T-helper 2 cell treated with Interferon-gamma antibody and Interleukin-4, amounts not matched to agents 5 μg/mL and 100 μg/mL, for 36 hours (primary cell): ENCODE measurements at regions not wholly inside any gene's neighbourhood (a gene's known extent, or its start where the extent isn't known, plus 50 kb on each side); places are given as distances from the start of the nearest gene placed in this dataset.
"Not testable (repeated sequence)": the region's sequence is repeated elsewhere in the genome, so short reads cannot be mapped to it uniquely, and the experiment has no call there.

Experiments
- DNase-seq: peaks from one replicate; pipeline ENCODE4 v3.0.0; 2021; ENCODE audit warnings: low spot score
- H3K27ac Mint-ChIP-seq: one replicate; pipeline ENCODE4 v1.8.0; 2021; ENCODE audit warnings: mild to moderate bottlenecking, mixed read lengths
- H3K27me3 Mint-ChIP-seq: one replicate; pipeline ENCODE4 v1.8.0; 2021; ENCODE audit warnings: low read depth, mixed read lengths
- H3K36me3 Mint-ChIP-seq: one replicate; pipeline ENCODE4 v1.8.0; 2021; ENCODE audit warnings: low read depth, mixed read lengths
- H3K4me1 Mint-ChIP-seq: one replicate; pipeline ENCODE4 v1.8.0; 2021; ENCODE audit warnings: low read depth, mixed read lengths
- H3K4me3 Mint-ChIP-seq: one replicate; pipeline ENCODE4 v1.8.0; 2022; ENCODE audit warnings: mild to moderate bottlenecking, moderate library complexity, mixed read lengths
- H3K9me3 Mint-ChIP-seq: one replicate; pipeline ENCODE4 v1.8.0; 2021; ENCODE audit warnings: mixed read lengths

- H3K27ac Mint-ChIP-seq, result no peak overlapping the region
- peaks cover 9% of the 10 kb centered on the region for H3K4me1 Mint-ChIP-seq
- H3K9me3 Mint-ChIP-seq, result no peaks in the 10 kb centered on the region
- peaks cover 10% of the 10 kb centered on the region for H3K27me3 Mint-ChIP-seq
- H3K36me3 Mint-ChIP-seq, result no peaks in the 10 kb centered on the region
- no peak for DNase-seq
- H3K4me3 Mint-ChIP-seq, result no peak overlapping the region
Observed at GRCh38 chr1:204760350-204760749, 74.8 kb upstream of the LRRN2 start.

DNA sequence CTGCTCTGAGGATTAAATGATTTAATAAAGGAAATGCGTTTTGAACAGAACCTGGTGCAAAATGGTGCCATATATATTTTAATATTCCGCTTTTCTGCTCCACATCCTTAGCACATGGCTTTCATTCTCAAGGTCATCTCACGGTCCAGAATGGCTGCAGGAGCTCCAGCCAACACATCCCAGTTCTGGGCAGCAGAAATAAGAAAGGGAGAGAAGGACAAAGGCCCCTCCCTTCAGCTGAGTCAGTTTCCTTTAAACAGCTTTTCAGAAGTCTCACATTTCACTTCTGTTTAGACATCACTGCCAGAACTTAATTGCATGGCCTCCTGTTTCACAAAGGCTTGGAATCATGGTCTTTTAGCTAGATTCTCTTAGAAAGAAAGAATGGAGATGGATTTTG, 75.2 kb upstream of the LRRN2 start:
- Mint-ChIP-seq H3K27me3 (peaks cover 13% of the 10 kb centered on the region), H3K36me3 (no peaks in the 10 kb centered on the region), H3K4me1 (peaks cover 9% of the 10 kb centered on the region), H3K4me3 (no peak overlapping the region), H3K27ac (no peak overlapping the region), H3K9me3 (no peaks in the 10 kb centered on the region)
- no peak for DNase-seq

DNA sequence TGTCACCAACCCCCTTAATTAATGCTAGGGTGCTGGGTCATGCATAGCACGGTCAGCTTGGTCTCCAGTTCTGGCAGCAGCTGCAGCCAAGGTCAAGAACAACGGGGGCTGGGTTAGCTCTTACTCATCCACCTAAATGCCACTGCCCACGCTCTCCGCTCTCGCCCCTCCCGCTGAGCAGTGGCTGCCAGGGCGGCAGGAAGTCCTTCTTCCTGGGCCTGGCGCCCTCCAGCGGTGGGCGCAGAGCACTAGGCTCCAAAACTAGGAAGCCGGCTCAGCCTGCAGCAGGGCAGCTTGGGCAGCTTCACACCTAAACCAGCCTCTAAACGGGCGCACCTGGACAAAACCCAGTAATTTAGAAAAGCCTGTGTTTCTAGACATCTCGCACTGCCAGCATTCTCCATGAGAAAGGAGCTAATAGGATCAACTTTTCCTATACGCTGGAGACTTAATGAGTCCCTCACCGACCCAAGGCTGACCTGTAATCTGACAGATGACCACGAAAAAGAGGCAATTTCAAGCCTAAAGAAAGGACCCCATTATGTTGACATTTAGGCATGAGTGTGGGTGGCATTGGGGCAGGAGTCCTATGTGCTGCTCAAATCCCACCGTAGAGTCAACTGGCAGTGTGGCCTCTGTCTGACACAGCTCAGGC, 78.4 kb upstream of the LRRN2 start:
- Mint-ChIP-seq H3K27me3 (peaks cover 32% of the 10 kb centered on the region), H3K9me3 (no peaks in the 10 kb centered on the region), H3K4me1 (peaks cover 8% of the 10 kb centered on the region), H3K27ac (peak overlapping the region; percentile 14), H3K36me3 (no peaks in the 10 kb centered on the region), H3K4me3 (peak overlapping the region; percentile 73)
- peak; percentile 84 for DNase-seq

GRCh38 chr1:204769997-204770396, 84.5 kb upstream of the LRRN2 start:
- Mint-ChIP-seq H3K36me3 (no peaks in the 10 kb centered on the region), H3K4me3 (no peak overlapping the region), H3K9me3 (no peaks in the 10 kb centered on the region), H3K27me3 (peaks cover 62% of the 10 kb centered on the region), H3K4me1 (no peaks in the 10 kb centered on the region), H3K27ac (no peak overlapping the region)
- DNase-seq, result no peak

DNA sequence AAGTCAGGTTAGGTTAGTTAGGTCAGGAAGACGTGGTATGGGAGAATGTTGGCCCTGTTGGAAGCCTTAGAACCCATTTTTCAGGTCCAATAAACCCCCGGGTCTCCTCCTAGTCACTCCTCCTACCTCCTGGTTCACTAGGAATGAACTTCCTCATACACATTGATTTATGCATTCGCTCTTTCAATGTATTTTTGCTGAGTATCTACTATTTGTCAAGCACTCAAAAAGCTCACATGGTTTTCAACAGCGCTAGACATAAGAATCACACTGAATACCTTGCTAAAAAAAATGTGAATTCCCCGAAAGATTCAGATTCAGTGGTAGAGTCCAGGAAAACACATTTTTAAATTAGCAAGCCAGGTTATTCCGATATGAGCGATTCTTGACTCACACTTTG, 85.8 kb upstream of the LRRN2 start:
- no peak overlapping the region for H3K4me3 Mint-ChIP-seq
- peaks cover 50% of the 10 kb centered on the region for H3K27me3 Mint-ChIP-seq
- DNase-seq, result no peak
- no peak overlapping the region for H3K27ac Mint-ChIP-seq
- no peaks in the 10 kb centered on the region for H3K9me3 Mint-ChIP-seq
- no peaks in the 10 kb centered on the region for H3K36me3 Mint-ChIP-seq
- H3K4me1 Mint-ChIP-seq, result no peaks in the 10 kb centered on the region

GRCh38 chr1:204773246-204773645, 87.7 kb upstream of the LRRN2 start:
- Mint-ChIP-seq H3K36me3 (no peaks in the 10 kb centered on the region), H3K4me1 (no peaks in the 10 kb centered on the region), H3K27me3 (peaks cover 42% of the 10 kb centered on the region), H3K9me3 (no peaks in the 10 kb centered on the region), H3K27ac (no peak overlapping the region), H3K4me3 (no peak overlapping the region)
- no peak for DNase-seq

- Mint-ChIP-seq H3K27me3 (peaks cover 26% of the 10 kb centered on the region), H3K4me3 (no peak overlapping the region), H3K9me3 (no peaks in the 10 kb centered on the region), H3K36me3 (no peaks in the 10 kb centered on the region), H3K4me1 (no peaks in the 10 kb centered on the region), H3K27ac (no peak overlapping the region)
- no peak for DNase-seq
Observed at GRCh38 chr1:204775546-204775945, 90.0 kb upstream of the LRRN2 start.

GRCh38 chr1:204777591-204777990, 92.1 kb upstream of the LRRN2 start:
- H3K27ac Mint-ChIP-seq, result no peak overlapping the region
- DNase-seq, result no peak
- H3K9me3 Mint-ChIP-seq, result no peaks in the 10 kb centered on the region
- no peaks in the 10 kb centered on the region for H3K36me3 Mint-ChIP-seq
- no peak overlapping the region for H3K4me3 Mint-ChIP-seq
- H3K4me1 Mint-ChIP-seq, result no peaks in the 10 kb centered on the region
- H3K27me3 Mint-ChIP-seq, result peaks cover 28% of the 10 kb centered on the region

GRCh38 chr1:204780630-204781029, 90.0 kb upstream of the NFASC start:
- Mint-ChIP-seq H3K4me1 (no peaks in the 10 kb centered on the region), H3K4me3 (no peak overlapping the region), H3K27ac (no peak overlapping the region), H3K27me3 (peaks cover 20% of the 10 kb centered on the region), H3K9me3 (no peaks in the 10 kb centered on the region), H3K36me3 (no peaks in the 10 kb centered on the region)
- no peak for DNase-seq

DNA sequence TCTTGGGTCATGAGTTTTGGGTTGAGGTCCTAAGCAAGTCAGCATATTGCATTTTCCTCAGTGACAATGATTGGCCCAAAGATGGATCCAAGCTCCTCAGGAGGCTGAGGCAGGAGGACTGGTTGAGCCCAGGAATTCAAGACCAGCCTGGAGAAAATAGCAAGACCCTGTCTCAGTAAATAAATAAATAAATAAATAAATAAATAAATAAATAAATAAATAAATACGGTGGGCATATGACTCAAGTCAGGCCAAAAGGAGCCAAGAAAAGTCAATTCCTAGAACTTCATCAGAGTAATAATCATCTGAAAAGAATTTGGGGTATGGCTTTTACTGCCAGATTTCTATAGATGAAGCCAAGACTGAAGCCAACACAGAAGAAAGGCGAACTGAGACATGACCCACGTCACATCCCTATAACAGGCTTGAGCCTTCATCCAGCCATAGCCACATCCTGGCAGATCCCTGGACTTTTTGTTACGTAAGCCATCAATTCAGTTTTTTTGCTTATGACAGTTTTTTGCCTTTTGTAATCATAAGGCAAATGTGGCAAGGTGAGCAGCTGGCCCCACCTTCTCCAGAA, 88.5 kb upstream of the NFASC start:
- Mint-ChIP-seq H3K36me3 (no peaks in the 10 kb centered on the region), H3K4me3 (no peak overlapping the region), H3K27ac (no peak overlapping the region), H3K9me3 (no peaks in the 10 kb centered on the region), H3K4me1 (no peaks in the 10 kb centered on the region), H3K27me3 (peaks cover 26% of the 10 kb centered on the region)
- no peak for DNase-seq

DNA sequence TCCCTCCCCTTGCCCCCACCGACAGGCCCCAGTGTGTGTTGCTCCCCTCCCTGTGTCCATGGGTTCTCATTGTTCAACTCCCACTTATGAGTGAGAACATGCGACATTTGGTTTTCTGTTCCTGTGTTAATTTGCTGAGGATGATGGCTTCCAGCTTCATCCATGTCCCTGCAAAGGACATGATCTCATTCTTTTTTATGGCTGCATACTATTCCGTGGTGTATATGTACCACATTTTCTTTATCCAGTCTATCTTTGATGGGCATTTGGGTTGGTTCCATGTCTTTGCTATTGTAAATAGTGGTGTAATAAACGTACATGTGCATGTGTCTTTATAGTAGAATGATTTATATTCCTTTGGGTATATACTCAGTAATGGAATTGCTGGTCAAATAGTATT, 85.6 kb upstream of the NFASC start:
- DNase-seq, H3K4me3 Mint-ChIP-seq, H3K9me3 Mint-ChIP-seq, H3K27ac Mint-ChIP-seq, H3K36me3 Mint-ChIP-seq, H3K4me1 Mint-ChIP-seq: not testable (repeated sequence)
- peaks cover 38% of the 10 kb centered on the region for H3K27me3 Mint-ChIP-seq

- H3K4me3 Mint-ChIP-seq, result no peak overlapping the region
Observed at GRCh38 chr1:204788470-204788869, 82.2 kb upstream of the NFASC start.

DNA sequence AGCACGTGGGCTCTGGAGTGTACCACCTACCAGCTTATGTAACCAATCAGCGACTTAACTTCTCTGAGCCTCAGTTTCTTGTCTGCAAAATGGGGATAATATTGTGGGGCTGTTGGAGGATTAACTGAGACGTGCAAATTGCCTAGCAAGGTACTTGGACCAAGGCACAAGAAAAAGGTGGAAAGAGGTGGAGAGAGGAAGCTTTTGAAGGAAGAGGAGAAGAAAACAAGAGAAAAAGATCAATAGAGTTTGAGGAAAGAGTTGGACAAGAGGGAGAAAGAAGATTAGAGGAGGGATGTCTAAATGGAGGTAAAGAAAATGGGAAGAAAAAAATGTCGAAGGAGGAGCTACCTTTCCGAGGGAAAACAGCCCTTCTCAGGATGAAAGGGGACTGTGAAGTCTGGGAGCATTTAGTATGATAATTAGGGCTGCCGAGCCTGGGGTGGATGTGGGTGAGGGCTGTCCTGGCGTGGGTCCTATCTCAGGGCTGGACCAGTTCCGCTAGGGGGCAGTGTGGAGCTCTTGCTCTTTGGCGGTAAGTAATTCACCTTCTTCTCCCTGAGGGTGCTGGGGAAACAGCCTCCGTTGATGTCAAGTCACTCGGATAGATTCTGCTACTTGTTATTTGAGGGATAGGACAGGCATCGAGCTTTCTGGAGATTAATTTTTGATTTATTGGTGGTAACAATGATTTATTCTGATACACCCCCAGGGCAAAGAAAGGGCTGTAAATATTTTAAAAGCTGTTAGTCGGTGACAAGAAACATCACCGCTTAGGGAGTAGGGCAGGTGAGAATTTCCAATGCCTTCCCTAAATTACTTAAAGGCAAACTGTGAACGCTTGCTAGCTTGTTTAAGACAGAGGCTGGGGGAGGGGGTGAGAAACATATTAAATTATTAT, 79.0 kb upstream of the NFASC start:
- peaks cover 7% of the 10 kb centered on the region for H3K4me1 Mint-ChIP-seq
- H3K4me3 Mint-ChIP-seq, result no peak overlapping the region
- peak; percentile 61 for DNase-seq
- no peak overlapping the region for H3K27ac Mint-ChIP-seq
- no peaks in the 10 kb centered on the region for H3K36me3 Mint-ChIP-seq
- peaks cover 29% of the 10 kb centered on the region for H3K27me3 Mint-ChIP-seq
- H3K9me3 Mint-ChIP-seq, result no peaks in the 10 kb centered on the region

More at GRCh38 chr1:204788470-204788869, 82.2 kb upstream of the NFASC start:
- Mint-ChIP-seq H3K4me1 (peaks cover 7% of the 10 kb centered on the region), H3K9me3 (no peaks in the 10 kb centered on the region), H3K27me3 (peaks cover 37% of the 10 kb centered on the region), H3K36me3 (no peaks in the 10 kb centered on the region), H3K27ac (no peak overlapping the region)
- DNase-seq, result no peak

GRCh38 chr1:204792354-204792692, 78.3 kb upstream of the NFASC start:
- Mint-ChIP-seq H3K4me3 (no peak overlapping the region), H3K27me3 (peaks cover 26% of the 10 kb centered on the region), H3K4me1 (peaks cover 7% of the 10 kb centered on the region), H3K27ac (no peak overlapping the region), H3K36me3 (no peaks in the 10 kb centered on the region), H3K9me3 (no peaks in the 10 kb centered on the region)
- no peak for DNase-seq
